OCI-LY7 (cell line): ENCODE measurements at regions not wholly inside any gene's neighbourhood (a gene's known extent, or its start where the extent isn't known, plus 50 kb on each side); places are given as distances from the start of the nearest gene placed in this dataset.

Experiments
- BruUV-seq: library from RNA; stranded (reverse); fragments of 400-500 nt; replicated peaks from 2 replicates; lab custom pipeline; 2021; lab: Mats Ljungman, UMichigan
- CTCF ChIA-PET: fragments of 300-600 bp; sonication (Branson Sonifier 250); formaldehyde crosslinking; loops from one replicate; lab custom pipeline; 2022; ENCODE audit warnings: antibody characterized with exemption; ENCODE audit not compliant: unreplicated experiment; lab: Charles Lee
- POLR2A ChIA-PET: fragments of 300-600 bp; sonication (Branson Sonifier 250); formaldehyde crosslinking; loops from one replicate; lab custom pipeline; 2022; ENCODE audit warnings: antibody characterized with exemption; lab: Charles Lee
- DNase-seq: peaks from one replicate; pipeline ENCODE4 v3.0.0-alpha.2; 2015; ENCODE audit warnings: low spot score
- H2AFZ ChIP-seq: fragments of 200-600 bp; sonication (generic), shearing (Covaris generic); 2 replicates; pipeline ENCODE4 v1.6.1; 2014; ENCODE audit warnings: mild to moderate bottlenecking, antibody characterized with exemption, low read length, moderate library complexity
- H3K27ac ChIP-seq: fragments of 200-600 bp; sonication (generic); 2 replicates; pipeline ENCODE4 v1.5.1; 2014; ENCODE audit warnings: mixed run types, low read depth, mild to moderate bottlenecking, moderate library complexity, low read length, inconsistent platforms; ENCODE audit not compliant: poor library complexity, severe bottlenecking
- H3K36me3 ChIP-seq: fragments of 200-600 bp; sonication (generic); 2 replicates; pipeline ENCODE4 v1.6.1; 2014; ENCODE audit warnings: mild to moderate bottlenecking, antibody characterized with exemption, low read length, moderate library complexity, mixed read lengths; ENCODE audit not compliant: insufficient read depth
- H3K4me1 ChIP-seq: fragments of 200-600 bp; sonication (generic); 2 replicates; pipeline ENCODE4 v1.5.1; 2014; ENCODE audit warnings: mild to moderate bottlenecking, low read length; ENCODE audit not compliant: insufficient read depth, poor library complexity, severe bottlenecking
- H3K4me2 ChIP-seq: fragments of 200-600 bp; sonication (generic); 2 replicates; pipeline ENCODE4 v1.6.1; 2014; ENCODE audit warnings: mild to moderate bottlenecking, low read length
- H3K4me3 ChIP-seq: fragments of 200-600 bp; sonication (generic); 2 replicates; pipeline ENCODE4 v1.5.1; 2014; ENCODE audit warnings: mild to moderate bottlenecking, low read depth, low read length; ENCODE audit not compliant: poor library complexity, severe bottlenecking
- H3K79me2 ChIP-seq: fragments of 200-600 bp; sonication (generic); 2 replicates; pipeline ENCODE4 v1.6.1; 2016; ENCODE audit warnings: low read depth, mild to moderate bottlenecking, low read length, moderate library complexity, mixed read lengths; ENCODE audit not compliant: insufficient read depth
- H3K9me2 ChIP-seq: fragments of 200-600 bp; sonication (generic); 2 replicates; pipeline ENCODE4 v1.6.1; 2016; ENCODE audit warnings: mild to moderate bottlenecking, low read length, mixed read lengths; ENCODE audit not compliant: insufficient read depth
- H3K9me3 ChIP-seq: fragments of 200-600 bp; sonication (generic); 2 replicates; pipeline ENCODE4 v1.6.1; 2014; ENCODE audit warnings: mild to moderate bottlenecking, mixed run types, low read length, mixed read lengths
- H4K20me1 ChIP-seq: fragments of 200-600 bp; sonication (generic); 2 replicates; pipeline ENCODE4 v1.6.1; 2014; ENCODE audit warnings: mild to moderate bottlenecking, antibody characterized with exemption, low read length, moderate library complexity, mixed read lengths; ENCODE audit not compliant: insufficient read depth
- EZH2phosphoT487 ChIP-seq: fragments of 200-600 bp; sonication (generic); IDR thresholded peaks from 2 replicates; pipeline ENCODE4 v1.6.1; 2018; ENCODE audit warnings: low read depth, borderline replicate concordance, mild to moderate bottlenecking, mixed run types, antibody characterized with exemption, low read length, moderate library complexity, mixed read lengths
- intact Hi-C: fragments of 100-400 bp; cut with micrococcal nuclease; formaldehyde crosslinking; loops from one replicate; pipeline ENCODE4 v1.10.0; 2022; ENCODE audit not compliant: unreplicated experiment
- TF ChIP-seq, protein P1 (sequence below): fragments of 200-600 bp; sonication (generic); conservative IDR thresholded peaks from 2 replicates; pipeline ENCODE4 v1.5.1; 2014; ENCODE audit warnings: mild to moderate bottlenecking, antibody characterized with exemption, low read length, moderate library complexity, mixed read lengths

DNA sequence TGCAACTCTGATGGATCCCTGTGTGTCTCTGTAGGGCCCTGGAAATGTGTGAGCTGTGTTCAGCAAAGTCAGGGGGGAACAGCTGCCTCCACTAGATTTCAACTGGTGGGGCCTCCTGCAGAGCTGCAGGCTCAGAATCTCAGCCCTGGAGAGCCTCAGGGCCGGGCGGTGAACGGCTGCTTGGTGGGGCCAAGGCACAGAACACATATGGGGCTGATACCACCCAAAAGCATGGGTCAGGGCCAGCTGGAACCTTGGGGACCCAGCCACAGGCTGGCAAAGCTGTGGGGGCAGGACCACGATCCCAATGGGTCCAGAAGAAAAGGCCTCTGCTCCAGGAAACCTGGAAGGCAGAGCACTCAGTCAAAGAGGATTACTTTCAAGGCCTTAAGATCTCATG, 878.5 kb downstream of the BCL11B start:
- Histone ChIP-seq H3K27ac (no peak overlapping the region), H2AFZ (no peak overlapping the region), H3K9me3 (no peaks in the 10 kb centered on the region), H3K79me2 (no peaks in the 10 kb centered on the region), H3K9me2 (no peaks in the 10 kb centered on the region), H3K4me2 (no peak overlapping the region), H4K20me1 (no peaks in the 10 kb centered on the region), H3K4me1 (no peaks in the 10 kb centered on the region), H3K4me3 (no peak overlapping the region), H3K36me3 (no peaks in the 10 kb centered on the region)
- POLR2A ChIA-PET: no interaction called here
- TF ChIP-seq, protein P1, sequence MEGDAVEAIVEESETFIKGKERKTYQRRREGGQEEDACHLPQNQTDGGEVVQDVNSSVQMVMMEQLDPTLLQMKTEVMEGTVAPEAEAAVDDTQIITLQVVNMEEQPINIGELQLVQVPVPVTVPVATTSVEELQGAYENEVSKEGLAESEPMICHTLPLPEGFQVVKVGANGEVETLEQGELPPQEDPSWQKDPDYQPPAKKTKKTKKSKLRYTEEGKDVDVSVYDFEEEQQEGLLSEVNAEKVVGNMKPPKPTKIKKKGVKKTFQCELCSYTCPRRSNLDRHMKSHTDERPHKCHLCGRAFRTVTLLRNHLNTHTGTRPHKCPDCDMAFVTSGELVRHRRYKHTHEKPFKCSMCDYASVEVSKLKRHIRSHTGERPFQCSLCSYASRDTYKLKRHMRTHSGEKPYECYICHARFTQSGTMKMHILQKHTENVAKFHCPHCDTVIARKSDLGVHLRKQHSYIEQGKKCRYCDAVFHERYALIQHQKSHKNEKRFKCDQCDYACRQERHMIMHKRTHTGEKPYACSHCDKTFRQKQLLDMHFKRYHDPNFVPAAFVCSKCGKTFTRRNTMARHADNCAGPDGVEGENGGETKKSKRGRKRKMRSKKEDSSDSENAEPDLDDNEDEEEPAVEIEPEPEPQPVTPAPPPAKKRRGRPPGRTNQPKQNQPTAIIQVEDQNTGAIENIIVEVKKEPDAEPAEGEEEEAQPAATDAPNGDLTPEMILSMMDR: no peak
- CTCF ChIA-PET: no interaction called here
- BruUV-seq: no TSS peak
- intact Hi-C loops: no loop called here
- DNase-seq: no peak

DNA sequence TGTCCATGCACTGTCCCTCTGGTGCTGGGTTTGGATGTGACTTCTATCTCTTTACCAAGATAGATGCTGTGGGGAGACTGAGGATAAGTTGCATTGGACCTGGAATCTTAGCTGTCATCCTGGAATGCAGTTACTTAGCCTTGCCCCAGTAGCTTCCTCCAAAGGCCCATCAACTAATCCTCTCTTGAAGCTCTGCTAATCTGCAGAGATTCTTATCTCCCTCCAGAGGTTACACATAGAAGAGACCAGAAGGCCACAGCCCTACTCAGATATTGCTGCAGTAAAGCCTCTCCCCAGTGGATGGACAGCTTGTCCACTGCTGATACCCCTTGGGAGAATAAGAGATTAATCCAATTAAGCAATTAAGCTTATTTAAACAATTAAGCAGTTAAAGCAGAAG, 867.2 kb downstream of the BCL11B start:
- Histone ChIP-seq H3K4me1 (no peaks in the 10 kb centered on the region), H3K9me2 (no peaks in the 10 kb centered on the region), H3K4me3 (no peak overlapping the region), H3K79me2 (no peaks in the 10 kb centered on the region), H3K4me2 (no peak overlapping the region), H3K9me3 (no peaks in the 10 kb centered on the region), H2AFZ (no peak overlapping the region), H3K27ac (no peak overlapping the region), H4K20me1 (no peaks in the 10 kb centered on the region), H3K36me3 (no peaks in the 10 kb centered on the region)
- ChIA-PET CTCF (no interaction called here), POLR2A (no interaction called here)
- no peak for DNase-seq
- TF ChIP-seq EZH2phosphoT487: no peak
- no TSS peak for BruUV-seq
- intact Hi-C loops: no loop called here

DNA sequence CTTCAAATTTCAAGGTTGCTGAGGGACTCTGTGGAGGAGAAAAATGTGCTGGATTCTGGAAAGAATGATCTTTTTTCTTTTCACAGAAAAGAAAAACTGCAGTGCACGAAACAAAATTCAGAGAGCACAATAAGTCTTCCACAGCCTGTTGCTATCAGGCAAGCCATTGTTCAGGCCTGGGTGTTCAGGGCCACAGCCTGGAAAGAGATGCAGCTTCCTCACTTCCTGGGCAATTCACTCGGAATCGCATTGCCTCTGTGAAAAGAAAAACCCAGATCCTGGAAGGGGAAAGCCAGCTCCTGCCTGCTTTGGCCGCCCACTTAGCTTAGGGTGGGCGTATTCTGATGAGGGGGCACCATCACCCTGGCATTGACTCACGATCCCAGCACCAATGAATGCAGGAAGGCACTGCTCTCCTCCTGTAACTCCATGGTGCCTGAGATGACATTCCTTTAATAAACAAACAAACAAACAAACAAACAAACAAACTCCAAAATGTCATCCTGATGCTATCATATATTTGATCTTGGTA, 863.9 kb downstream of the BCL11B start:
- no peak for DNase-seq
- ChIA-PET CTCF (no interaction called here), POLR2A (no interaction called here)
- no peak overlapping the region for H2AFZ ChIP-seq
- H3K9me2 ChIP-seq: no peaks in the 10 kb centered on the region
- H4K20me1 ChIP-seq: no peaks in the 10 kb centered on the region
- TF ChIP-seq, protein P1: no peak
- TF ChIP-seq EZH2phosphoT487: no peak
- no peaks in the 10 kb centered on the region for H3K9me3 ChIP-seq
- no peak overlapping the region for H3K4me3 ChIP-seq
- H3K79me2 ChIP-seq: no peaks in the 10 kb centered on the region
- intact Hi-C loops: no loop called here
- no peaks in the 10 kb centered on the region for H3K36me3 ChIP-seq
- H3K4me1 ChIP-seq: no peaks in the 10 kb centered on the region
- no TSS peak for BruUV-seq
- no peak overlapping the region for H3K4me2 ChIP-seq
- no peak overlapping the region for H3K27ac ChIP-seq
